CD8-positive, alpha-beta memory T cell (primary cell): ENCODE measurements at regions not wholly inside any gene's neighbourhood (a gene's known extent, or its start where the extent isn't known, plus 50 kb on each side); places are given as distances from the start of the nearest gene placed in this dataset.
"Not testable (repeated sequence)": the region's sequence is repeated elsewhere in the genome, so short reads cannot be mapped to it uniquely, and the experiment has no call there.

Experiments
- CTCF ChIA-PET: fragments of 350-600 bp; sonication (Branson Sonifier 250); formaldehyde crosslinking; loops from one replicate; lab custom pipeline; 2021; ENCODE audit warnings: antibody characterized with exemption; lab: Charles Lee
- POLR2A ChIA-PET: fragments of 350-600 bp; sonication (Branson Sonifier 250); formaldehyde crosslinking; loops from one replicate; lab custom pipeline; 2021; ENCODE audit warnings: antibody characterized with exemption; lab: Charles Lee
- DNase-seq, 5 donors: peaks; one replicate each; pipeline versions ENCODE4 v3.0.0 to v3.0.0-alpha.2; 2020 to 2022; ENCODE audit warnings: mixed read lengths in 1 of 5
- H3K27ac ChIP-seq: one replicate; pipeline ENCODE4 v1.7.0; 2013; ENCODE audit warnings: low read depth, mild to moderate bottlenecking, low read length, moderate library complexity
- H3K27me3 ChIP-seq: 2 replicates; pipeline ENCODE4 v1.7.0; 2013; ENCODE audit warnings: low read length, mild to moderate bottlenecking; ENCODE audit not compliant: insufficient read depth, poor library complexity, severe bottlenecking
- H3K36me3 ChIP-seq: 2 replicates; pipeline ENCODE4 v1.7.0; 2013; ENCODE audit warnings: mild to moderate bottlenecking, low read length, moderate library complexity; ENCODE audit not compliant: insufficient read depth
- H3K4me1 ChIP-seq: 2 replicates; pipeline ENCODE4 v1.7.0; 2013; ENCODE audit warnings: mild to moderate bottlenecking, low read length, moderate library complexity; ENCODE audit not compliant: insufficient read depth
- H3K4me3 ChIP-seq: 2 replicates; pipeline ENCODE4 v1.7.0; 2013; ENCODE audit warnings: mild to moderate bottlenecking, low read length
- H3K9me3 ChIP-seq: 2 replicates; pipeline ENCODE4 v1.7.0; 2013; ENCODE audit warnings: mild to moderate bottlenecking, low read length
- H3K27ac Mint-ChIP-seq, 8 donors: one replicate each; pipeline ENCODE4 v1.8.0; 2020 to 2021; ENCODE audit warnings: mixed read lengths in 8 of 8, mild to moderate bottlenecking in 6 of 8, inconsistent platforms in 3 of 8, moderate library complexity in 3 of 8
- H3K27me3 Mint-ChIP-seq, 2 donors: one replicate each; pipeline ENCODE4 v1.8.0; 2020 to 2021; ENCODE audit warnings: mixed read lengths in 2 of 2, mild to moderate bottlenecking in 1 of 2, moderate library complexity in 1 of 2
- H3K36me3 Mint-ChIP-seq, 3 donors: one replicate each; pipeline ENCODE4 v1.8.0; 2020 to 2021; ENCODE audit warnings: mixed read lengths in 3 of 3, inconsistent platforms in 1 of 3, mild to moderate bottlenecking in 1 of 3
- H3K4me1 Mint-ChIP-seq, 3 donors: one replicate each; pipeline ENCODE4 v1.8.0; 2020 to 2021; ENCODE audit warnings: mixed read lengths in 3 of 3, inconsistent platforms in 1 of 3, mild to moderate bottlenecking in 1 of 3
- H3K4me3 Mint-ChIP-seq, 7 donors: one replicate each; pipeline ENCODE4 v1.8.0; 2020 to 2021; ENCODE audit warnings: mixed read lengths in 7 of 7, mild to moderate bottlenecking in 6 of 7, moderate library complexity in 4 of 7, inconsistent platforms in 2 of 7
- H3K9me3 Mint-ChIP-seq, 5 donors: one replicate each; pipeline ENCODE4 v1.8.0; 2020 to 2022; ENCODE audit warnings: mixed read lengths in 5 of 5, mild to moderate bottlenecking in 3 of 5, moderate library complexity in 2 of 5, inconsistent platforms in 1 of 5

GRCh38 chr2:65600871-65601270, 168.5 kb upstream of the SPRED2 start:
- peaks cover 9 to 26% of the 10 kb centered on the region in 2 donors for H3K27me3 Mint-ChIP-seq
- H3K4me3 Mint-ChIP-seq, H3K36me3 ChIP-seq, H3K27me3 ChIP-seq, H3K27ac ChIP-seq, H3K4me1 Mint-ChIP-seq, H3K36me3 Mint-ChIP-seq, H3K4me1 ChIP-seq, H3K27ac Mint-ChIP-seq, DNase-seq, POLR2A ChIA-PET, H3K4me3 ChIP-seq, H3K9me3 ChIP-seq, H3K9me3 Mint-ChIP-seq, CTCF ChIA-PET: not testable (repeated sequence)

- POLR2A ChIA-PET, H3K9me3 ChIP-seq, CTCF ChIA-PET, H3K4me1 Mint-ChIP-seq, H3K36me3 Mint-ChIP-seq, H3K27ac ChIP-seq, H3K4me3 ChIP-seq, H3K4me3 Mint-ChIP-seq, H3K27me3 ChIP-seq, DNase-seq, H3K4me1 ChIP-seq, H3K9me3 Mint-ChIP-seq, H3K27ac Mint-ChIP-seq, H3K36me3 ChIP-seq: not testable (repeated sequence)
- peaks cover 9 to 30% of the 10 kb centered on the region in 2 donors for H3K27me3 Mint-ChIP-seq
Observed at GRCh38 chr2:65600351-65600750, 168.0 kb upstream of the SPRED2 start.

GRCh38 chr2:65599693-65600092, 167.3 kb upstream of the SPRED2 start:
- CTCF ChIA-PET: no interaction called here
- peaks cover 9 to 30% of the 10 kb centered on the region in 2 donors for H3K27me3 Mint-ChIP-seq
- no peaks in the 10 kb centered on the region for H3K9me3 ChIP-seq
- H3K9me3 Mint-ChIP-seq: peaks cover 0 to 2% (median 0%) of the 10 kb centered on the region in 5 donors
- no peak for DNase-seq
- no peaks in the 10 kb centered on the region for H3K27me3 ChIP-seq
- H3K36me3 ChIP-seq: no peaks in the 10 kb centered on the region
- H3K4me3 ChIP-seq: no peak overlapping the region
- H3K27ac ChIP-seq: no peak overlapping the region
- H3K36me3 Mint-ChIP-seq: no peaks in the 10 kb centered on the region
- no peak overlapping the region for H3K27ac Mint-ChIP-seq
- no peaks in the 10 kb centered on the region for H3K4me1 Mint-ChIP-seq
- no peaks in the 10 kb centered on the region for H3K4me1 ChIP-seq
- POLR2A ChIA-PET: no interaction called here
- H3K4me3 Mint-ChIP-seq: no peak overlapping the region

GRCh38 chr2:65598996-65599395, 166.6 kb upstream of the SPRED2 start:
- ChIA-PET POLR2A (no interaction called here), CTCF (no interaction called here)
- peaks cover 0 to 2% (median 0%) of the 10 kb centered on the region in 5 donors for H3K9me3 Mint-ChIP-seq
- H3K9me3 ChIP-seq: no peaks in the 10 kb centered on the region
- no peak overlapping the region for H3K4me3 Mint-ChIP-seq
- DNase-seq: no peak
- no peaks in the 10 kb centered on the region for H3K4me1 ChIP-seq
- H3K36me3 ChIP-seq: no peaks in the 10 kb centered on the region
- no peak overlapping the region for H3K4me3 ChIP-seq
- H3K27me3 Mint-ChIP-seq: peaks cover 9 to 30% of the 10 kb centered on the region in 2 donors
- no peaks in the 10 kb centered on the region for H3K36me3 Mint-ChIP-seq
- no peaks in the 10 kb centered on the region for H3K27me3 ChIP-seq
- H3K27ac Mint-ChIP-seq: no peak overlapping the region
- H3K4me1 Mint-ChIP-seq: no peaks in the 10 kb centered on the region
- H3K27ac ChIP-seq: no peak overlapping the region

GRCh38 chr2:65598264-65598663, 165.9 kb upstream of the SPRED2 start:
- no peak overlapping the region for H3K27ac ChIP-seq
- no peak for DNase-seq
- Mint-ChIP-seq H3K27me3 (peaks cover 9 to 30% of the 10 kb centered on the region in 2 donors), H3K9me3 (peaks cover 0 to 2% (median 0%) of the 10 kb centered on the region in 5 donors), H3K4me3 (no peak overlapping the region), H3K36me3 (no peaks in the 10 kb centered on the region), H3K4me1 (no peaks in the 10 kb centered on the region), H3K27ac (no peak overlapping the region)
- no peaks in the 10 kb centered on the region for H3K9me3 ChIP-seq
- no peaks in the 10 kb centered on the region for H3K36me3 ChIP-seq
- no peaks in the 10 kb centered on the region for H3K4me1 ChIP-seq
- ChIA-PET CTCF (no interaction called here), POLR2A (no interaction called here)
- no peak overlapping the region for H3K4me3 ChIP-seq
- H3K27me3 ChIP-seq: no peaks in the 10 kb centered on the region

- H3K4me1 ChIP-seq: no peaks in the 10 kb centered on the region
- H3K36me3 ChIP-seq: no peaks in the 10 kb centered on the region
- Mint-ChIP-seq H3K27ac (no peak overlapping the region), H3K36me3 (no peaks in the 10 kb centered on the region), H3K4me3 (no peak overlapping the region), H3K27me3 (peaks cover 5 to 34% of the 10 kb centered on the region in 2 donors), H3K4me1 (no peaks in the 10 kb centered on the region), H3K9me3 (peaks cover 0 to 2% (median 0%) of the 10 kb centered on the region in 5 donors)
- no peak overlapping the region for H3K4me3 ChIP-seq
- no peak for DNase-seq
- H3K9me3 ChIP-seq: no peaks in the 10 kb centered on the region
- POLR2A ChIA-PET: no interaction called here
- H3K27me3 ChIP-seq: no peaks in the 10 kb centered on the region
- no peak overlapping the region for H3K27ac ChIP-seq
- CTCF ChIA-PET: interaction anchor here (0.7 kb wide), 1 partner anchor 8 kb away, joined by 3 read pairs; no protein-coding TSS in a partner anchor
Observed at GRCh38 chr2:65595630-65596029, 163.2 kb upstream of the SPRED2 start.

- Histone ChIP-seq H3K36me3 (no peaks in the 10 kb centered on the region), H3K27me3 (no peaks in the 10 kb centered on the region), H3K27ac (no peak overlapping the region), H3K9me3 (no peaks in the 10 kb centered on the region), H3K4me3 (no peak overlapping the region), H3K4me1 (no peaks in the 10 kb centered on the region)
- no peak for DNase-seq
- Mint-ChIP-seq H3K9me3 (peaks cover 0 to 2% (median 0%) of the 10 kb centered on the region in 5 donors), H3K4me1 (no peaks in the 10 kb centered on the region), H3K27me3 (peaks cover 14 to 41% of the 10 kb centered on the region in 2 donors), H3K36me3 (no peaks in the 10 kb centered on the region), H3K4me3 (no peak overlapping the region), H3K27ac (no peak overlapping the region)
- ChIA-PET CTCF (no interaction called here), POLR2A (no interaction called here)
Observed at GRCh38 chr2:65594150-65594549, 161.8 kb upstream of the SPRED2 start.

- Mint-ChIP-seq H3K27me3 (peaks cover 14 to 32% of the 10 kb centered on the region in 2 donors), H3K36me3 (no peaks in the 10 kb centered on the region), H3K27ac (no peak overlapping the region), H3K4me3 (no peak overlapping the region), H3K9me3 (no peaks in the 10 kb centered on the region), H3K4me1 (no peaks in the 10 kb centered on the region)
- no peak for DNase-seq
- Histone ChIP-seq H3K4me3 (no peak overlapping the region), H3K36me3 (no peaks in the 10 kb centered on the region), H3K4me1 (no peaks in the 10 kb centered on the region), H3K9me3 (no peaks in the 10 kb centered on the region), H3K27me3 (no peaks in the 10 kb centered on the region), H3K27ac (no peak overlapping the region)
- POLR2A ChIA-PET: no interaction called here
- CTCF ChIA-PET: no interaction called here
Observed at GRCh38 chr2:65589667-65590066, 157.3 kb upstream of the SPRED2 start.

- Histone ChIP-seq H3K27me3 (no peaks in the 10 kb centered on the region), H3K4me3 (no peak overlapping the region), H3K9me3 (no peaks in the 10 kb centered on the region), H3K4me1 (no peaks in the 10 kb centered on the region), H3K27ac (no peak overlapping the region), H3K36me3 (no peaks in the 10 kb centered on the region)
- H3K27ac Mint-ChIP-seq: no peak overlapping the region
- POLR2A ChIA-PET: no interaction called here
- H3K4me1 Mint-ChIP-seq: no peaks in the 10 kb centered on the region
- CTCF ChIA-PET: interaction anchor here (1.0 kb wide), 1 partner anchor 14 kb away, joined by 3 read pairs; no protein-coding TSS in a partner anchor
- peaks cover 14 to 32% of the 10 kb centered on the region in 2 donors for H3K27me3 Mint-ChIP-seq
- H3K9me3 Mint-ChIP-seq: no peaks in the 10 kb centered on the region
- no peak overlapping the region for H3K4me3 Mint-ChIP-seq
- DNase-seq: no peak
- H3K36me3 Mint-ChIP-seq: no peaks in the 10 kb centered on the region
Observed at GRCh38 chr2:65587779-65588178, 155.4 kb upstream of the SPRED2 start.
